ENCODE measurements at regions not wholly inside any gene's neighbourhood (a gene's known extent, or its start where the extent isn't known, plus 50 kb on each side); places are given as distances from the start of the nearest gene placed in this dataset.
A peak's percentile ranks its signal among the peaks of the same experiment; 100 is the strongest.

DNA sequence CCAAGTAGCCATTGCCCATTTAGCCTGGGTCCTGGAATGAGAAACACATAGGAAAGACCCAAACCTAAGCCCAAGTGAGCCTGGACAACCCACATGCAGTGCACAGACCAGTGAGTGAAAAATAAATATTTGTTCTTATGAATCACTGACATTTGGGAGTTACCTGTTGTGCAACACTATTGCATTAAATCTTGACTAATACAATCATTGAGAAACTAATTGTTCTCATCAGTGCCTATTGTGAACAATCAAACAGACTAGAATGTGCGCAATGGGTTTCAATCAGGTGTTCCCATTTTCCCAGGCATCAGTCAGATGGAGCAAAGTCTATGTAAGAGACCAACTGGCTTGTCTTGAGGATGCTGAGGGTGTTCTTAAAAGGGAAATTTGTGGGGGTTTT is 54.7 kb upstream of the CNOT10 start (continued):
- TF ChIP-seq NR1H2 (CRISPR knock-in tag; IDR thresholded peaks at IDR 0.05; ENCODE audit: borderline replicate concordance, low read depth) (no peak), HMG20B (CRISPR knock-in tag; conservative IDR thresholded peaks at IDR 0.05) (no peak), SMAD3 (CRISPR knock-in tag; IDR thresholded peaks at IDR 0.05) (0 out of 2 replicates have a peak, but pooled peaks have one; percentile 59), ZNF101 (CRISPR knock-in tag; IDR thresholded peaks at IDR 0.05; ENCODE audit: borderline replicate concordance, low read depth) (no peak), MED8 (CRISPR knock-in tag; IDR thresholded peaks at IDR 0.05; ENCODE audit: insufficient replicate concordance) (no peak), SSRP1 (CRISPR knock-in tag; IDR thresholded peaks at IDR 0.05) (no peak), KDM3A (CRISPR knock-in tag; IDR thresholded peaks at IDR 0.05; ENCODE audit: low read depth) (no peak), ZNF343 (CRISPR knock-in tag; IDR thresholded peaks at IDR 0.05) (no peak), CEBPB (IDR thresholded peaks at IDR 0.05; ENCODE audit: borderline replicate concordance, low read depth, low read length) (peak; percentile 97), SMARCE1 (IDR thresholded peaks at IDR 0.05; ENCODE audit: borderline replicate concordance) (no peak), IKZF4 (CRISPR knock-in tag; IDR thresholded peaks at IDR 0.05; ENCODE audit: borderline replicate concordance, low read depth, not compliant biosample characterization) (no peak), MTF1 (CRISPR knock-in tag; IDR thresholded peaks at IDR 0.05) (no peak), EP300 (IDR thresholded peaks at IDR 0.05; ENCODE audit: low read depth in 2 of 2, low read length in 2 of 2) (peak in 1 of 2 experiments; percentile 40; a peak in 1 of 4 replicates), EP300 (CRISPR knock-in tag; IDR thresholded peaks at IDR 0.05; ENCODE audit: borderline replicate concordance) (no peak), ZNF703 (CRISPR knock-in tag; IDR thresholded peaks at IDR 0.05; ENCODE audit: borderline replicate concordance) (no peak), RARA (CRISPR knock-in tag; IDR thresholded peaks at IDR 0.05) (peak; percentile 23; the same call in 1 of the 2 replicates), ZKSCAN8 (CRISPR knock-in tag; IDR thresholded peaks at IDR 0.05; ENCODE audit: borderline replicate concordance) (no peak), ZNF891 (CRISPR knock-in tag; IDR thresholded peaks at IDR 0.05) (no peak), SRSF4 (IDR thresholded peaks at IDR 0.05; ENCODE audit: low read depth, low read length, poor library complexity, severe bottlenecking) (no peak), CHCHD3 (CRISPR knock-in tag; IDR thresholded peaks at IDR 0.05) (no peak), RORA (CRISPR knock-in tag; IDR thresholded peaks at IDR 0.05) (no peak), NFKBIZ (CRISPR knock-in tag; IDR thresholded peaks at IDR 0.05) (0 out of 2 replicates have a peak, but pooled peaks have one; percentile 29), SMC3 (IDR thresholded peaks at IDR 0.05; ENCODE audit: low read length) (no peak), MYC (CRISPR knock-in tag; IDR thresholded peaks at IDR 0.05; ENCODE audit: borderline replicate concordance) (no peak), ZNF614 (CRISPR knock-in tag; IDR thresholded peaks at IDR 0.05; ENCODE audit: borderline replicate concordance) (no peak), ZNF264 (CRISPR knock-in tag; IDR thresholded peaks at IDR 0.05) (no peak)
- TF ChIP-seq, protein P1, sequence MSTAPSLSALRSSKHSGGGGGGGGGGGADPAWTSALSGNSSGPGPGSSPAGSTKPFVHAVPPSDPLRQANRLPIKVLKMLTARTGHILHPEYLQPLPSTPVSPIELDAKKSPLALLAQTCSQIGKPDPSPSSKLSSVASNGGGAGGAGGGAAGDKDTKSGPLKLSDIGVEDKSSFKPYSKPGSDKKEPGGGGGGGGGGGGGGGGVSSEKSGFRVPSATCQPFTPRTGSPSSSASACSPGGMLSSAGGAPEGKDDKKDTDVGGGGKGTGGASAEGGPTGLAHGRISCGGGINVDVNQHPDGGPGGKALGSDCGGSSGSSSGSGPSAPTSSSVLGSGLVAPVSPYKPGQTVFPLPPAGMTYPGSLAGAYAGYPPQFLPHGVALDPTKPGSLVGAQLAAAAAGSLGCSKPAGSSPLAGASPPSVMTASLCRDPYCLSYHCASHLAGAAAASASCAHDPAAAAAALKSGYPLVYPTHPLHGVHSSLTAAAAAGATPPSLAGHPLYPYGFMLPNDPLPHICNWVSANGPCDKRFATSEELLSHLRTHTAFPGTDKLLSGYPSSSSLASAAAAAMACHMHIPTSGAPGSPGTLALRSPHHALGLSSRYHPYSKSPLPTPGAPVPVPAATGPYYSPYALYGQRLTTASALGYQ (CRISPR knock-in tag; IDR thresholded peaks at IDR 0.05): no peak
- TF ChIP-seq, protein P2, sequence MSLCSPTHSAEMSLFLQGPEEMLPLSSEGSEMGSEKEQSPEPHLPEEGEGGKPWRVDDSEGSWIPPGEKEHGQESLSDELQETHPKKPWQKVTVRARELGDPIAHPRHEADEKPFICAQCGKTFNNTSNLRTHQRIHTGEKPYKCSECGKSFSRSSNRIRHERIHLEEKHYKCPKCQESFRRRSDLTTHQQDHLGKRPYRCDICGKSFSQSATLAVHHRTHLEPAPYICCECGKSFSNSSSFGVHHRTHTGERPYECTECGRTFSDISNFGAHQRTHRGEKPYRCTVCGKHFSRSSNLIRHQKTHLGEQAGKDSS (CRISPR knock-in tag; IDR thresholded peaks at IDR 0.05; ENCODE audit: borderline replicate concordance, low read depth): no peak
- TF ChIP-seq, protein P3, sequence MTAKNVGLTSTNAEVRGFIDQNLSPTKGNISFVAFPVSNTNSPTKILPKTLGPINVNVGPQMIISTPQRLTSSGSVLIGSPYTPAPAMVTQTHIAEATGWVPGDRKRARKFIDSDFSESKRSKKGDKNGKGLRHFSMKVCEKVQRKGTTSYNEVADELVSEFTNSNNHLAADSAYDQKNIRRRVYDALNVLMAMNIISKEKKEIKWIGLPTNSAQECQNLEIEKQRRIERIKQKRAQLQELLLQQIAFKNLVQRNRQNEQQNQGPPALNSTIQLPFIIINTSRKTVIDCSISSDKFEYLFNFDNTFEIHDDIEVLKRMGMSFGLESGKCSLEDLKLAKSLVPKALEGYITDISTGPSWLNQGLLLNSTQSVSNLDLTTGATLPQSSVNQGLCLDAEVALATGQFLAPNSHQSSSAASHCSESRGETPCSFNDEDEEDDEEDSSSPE (CRISPR knock-in tag; IDR thresholded peaks at IDR 0.05): no peak

Measured in HepG2 (cell line).